AG09309 (cell line): ENCODE measurements at regions not wholly inside any gene's neighbourhood (a gene's known extent, or its start where the extent isn't known, plus 50 kb on each side); places are given as distances from the start of the nearest gene placed in this dataset.

ENCODE experiments used
- DNase-seq: peaks from one replicate; pipeline ENCODE4 v3.0.0-alpha.2; 2010; ENCODE audit warnings: low read depth
- H3K4me3 ChIP-seq: 2 replicates; pipeline ENCODE4 v1.5.1; 2011; ENCODE audit warnings: mild to moderate bottlenecking, low read depth, low read length, moderate library complexity; ENCODE audit not compliant: control insufficient read depth
- TF ChIP-seq, protein P1 (sequence below): IDR thresholded peaks from 2 replicates; pipeline ENCODE4 v1.5.1; 2011; ENCODE audit warnings: mild to moderate bottlenecking, low read depth, low read length, inconsistent platforms; ENCODE audit not compliant: insufficient read depth, control insufficient read depth; ENCODE audit errors: missing control alignments

DNA sequence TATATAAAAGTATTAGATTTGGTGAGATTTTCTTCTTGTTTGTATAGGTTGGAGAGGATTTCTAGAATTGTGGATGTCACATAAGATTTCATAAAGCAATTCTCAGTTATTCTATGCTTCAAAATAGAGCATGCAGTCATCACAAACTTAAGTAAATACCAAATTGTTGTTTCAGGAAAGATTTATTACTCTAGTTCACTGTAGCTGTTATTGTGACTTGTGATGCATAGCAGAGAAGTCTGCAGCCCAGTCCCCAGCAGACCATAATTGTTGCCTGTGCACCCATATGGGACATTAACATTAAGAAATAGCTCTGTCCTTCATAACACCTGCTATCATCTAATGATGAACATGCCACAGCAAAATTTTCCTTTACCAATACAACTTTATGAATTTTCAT, 228.0 kb upstream of the FAM83B start:
- H3K4me3 ChIP-seq = no peak overlapping the region
- TF ChIP-seq, protein P1, sequence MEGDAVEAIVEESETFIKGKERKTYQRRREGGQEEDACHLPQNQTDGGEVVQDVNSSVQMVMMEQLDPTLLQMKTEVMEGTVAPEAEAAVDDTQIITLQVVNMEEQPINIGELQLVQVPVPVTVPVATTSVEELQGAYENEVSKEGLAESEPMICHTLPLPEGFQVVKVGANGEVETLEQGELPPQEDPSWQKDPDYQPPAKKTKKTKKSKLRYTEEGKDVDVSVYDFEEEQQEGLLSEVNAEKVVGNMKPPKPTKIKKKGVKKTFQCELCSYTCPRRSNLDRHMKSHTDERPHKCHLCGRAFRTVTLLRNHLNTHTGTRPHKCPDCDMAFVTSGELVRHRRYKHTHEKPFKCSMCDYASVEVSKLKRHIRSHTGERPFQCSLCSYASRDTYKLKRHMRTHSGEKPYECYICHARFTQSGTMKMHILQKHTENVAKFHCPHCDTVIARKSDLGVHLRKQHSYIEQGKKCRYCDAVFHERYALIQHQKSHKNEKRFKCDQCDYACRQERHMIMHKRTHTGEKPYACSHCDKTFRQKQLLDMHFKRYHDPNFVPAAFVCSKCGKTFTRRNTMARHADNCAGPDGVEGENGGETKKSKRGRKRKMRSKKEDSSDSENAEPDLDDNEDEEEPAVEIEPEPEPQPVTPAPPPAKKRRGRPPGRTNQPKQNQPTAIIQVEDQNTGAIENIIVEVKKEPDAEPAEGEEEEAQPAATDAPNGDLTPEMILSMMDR = no peak
- no peak for DNase-seq

DNA sequence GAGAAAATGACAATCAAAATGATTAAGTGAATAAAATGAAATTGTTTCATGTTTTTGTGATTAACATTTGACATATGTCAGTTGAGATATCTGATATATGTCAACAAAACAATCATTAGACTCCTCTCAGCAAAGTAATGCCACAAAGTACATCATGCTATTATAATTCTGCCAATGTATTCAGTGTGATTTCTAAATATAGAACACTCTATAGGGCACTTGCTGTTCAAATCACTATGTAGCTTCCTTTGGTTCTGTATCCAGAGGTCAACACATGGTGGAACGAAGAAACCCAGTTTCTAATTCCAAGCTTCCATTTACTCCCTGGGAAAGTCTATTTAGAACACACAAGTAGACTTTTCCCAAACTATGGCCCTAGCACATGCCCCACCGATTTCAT, 227.5 kb upstream of the FAM83B start:
- DNase-seq = no peak
- TF ChIP-seq, protein P1 = no peak
- H3K4me3 ChIP-seq = no peak overlapping the region

DNA sequence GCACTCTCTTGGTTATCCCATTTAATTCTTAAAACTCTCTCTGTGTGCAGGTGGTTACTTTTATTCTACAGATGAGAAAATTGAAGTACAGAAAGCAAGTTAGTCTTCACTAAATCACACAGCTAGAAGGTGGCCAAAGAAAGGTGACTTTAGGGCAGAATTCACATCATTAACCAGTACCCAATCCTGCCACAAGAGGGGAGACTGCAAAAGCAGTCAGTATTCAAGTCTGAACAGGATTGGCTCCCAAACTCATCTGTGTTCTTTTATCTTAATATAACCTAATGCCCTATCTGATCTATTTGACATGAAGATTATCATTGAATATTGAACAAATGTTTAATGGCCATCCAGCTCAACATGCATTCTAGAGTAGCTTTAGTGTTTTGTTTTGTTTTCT, 225.3 kb upstream of the FAM83B start:
- H3K4me3 ChIP-seq = no peak overlapping the region
- DNase-seq = no peak
- TF ChIP-seq, protein P1 = peak; percentile 20

DNA sequence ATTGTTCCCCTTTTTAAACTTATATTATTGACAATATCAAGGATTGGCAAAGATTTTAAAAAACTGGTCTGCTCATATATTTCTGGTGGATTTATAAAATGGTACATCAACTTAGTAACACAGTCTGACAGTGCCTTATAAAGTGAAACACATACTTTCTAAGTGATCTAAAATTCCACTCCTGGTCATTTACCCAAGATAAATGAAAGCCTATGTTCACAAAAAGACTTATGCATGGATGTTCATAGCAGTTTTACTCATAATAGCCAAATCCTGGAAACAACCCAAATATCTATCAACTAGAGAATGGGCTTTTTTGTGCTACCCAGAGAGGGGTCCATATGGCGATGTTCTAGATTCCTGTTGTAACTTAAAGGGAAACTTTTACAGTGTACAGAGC, 222.4 kb upstream of the FAM83B start:
- no peak for DNase-seq

DNA sequence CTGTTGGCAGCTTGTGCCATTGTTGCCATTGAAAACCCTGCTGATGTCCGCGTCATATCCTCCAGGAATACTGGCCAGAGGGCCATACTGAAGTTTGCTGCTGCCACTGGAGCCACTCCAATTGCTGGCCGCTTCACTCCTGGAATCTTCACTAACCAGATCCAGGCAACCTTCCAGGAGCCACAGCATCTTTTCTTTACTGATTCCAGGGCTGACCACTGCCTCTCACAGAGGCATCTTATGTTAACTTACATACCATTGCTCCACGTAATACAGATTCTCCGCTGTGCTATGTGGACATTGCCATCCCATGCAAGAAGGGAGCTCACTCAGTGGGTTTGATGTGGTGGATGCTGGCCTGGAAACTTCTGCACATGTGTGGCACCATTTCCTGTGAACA, 221.8 kb upstream of the FAM83B start:
- TF ChIP-seq, protein P1 = no peak
- DNase-seq = peak; percentile 83
- no peak overlapping the region for H3K4me3 ChIP-seq

More for the DNA sequence above, 222.4 kb upstream of the FAM83B start:
- H3K4me3 ChIP-seq = no peak overlapping the region
- TF ChIP-seq, protein P1 = no peak

DNA sequence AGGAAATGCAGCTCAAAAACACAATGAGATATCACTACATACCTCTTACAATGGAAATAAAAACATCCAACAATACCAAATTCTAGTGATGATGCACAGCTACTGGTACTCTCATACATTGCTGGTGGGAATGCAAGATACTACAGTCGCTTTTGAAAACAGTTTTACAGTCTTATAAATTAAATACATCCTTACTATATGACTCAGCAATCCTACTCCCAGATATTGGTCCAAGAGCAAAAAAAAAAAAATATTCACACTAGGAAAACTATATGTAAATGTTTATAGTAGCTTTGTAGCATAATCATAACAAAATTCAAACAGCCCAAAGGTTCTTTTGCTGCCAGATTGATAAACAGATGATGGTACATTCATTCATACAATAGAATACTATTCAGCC, 217.4 kb upstream of the FAM83B start:
- TF ChIP-seq, protein P1 = no peak
- DNase-seq = no peak
- H3K4me3 ChIP-seq = no peak overlapping the region

DNA sequence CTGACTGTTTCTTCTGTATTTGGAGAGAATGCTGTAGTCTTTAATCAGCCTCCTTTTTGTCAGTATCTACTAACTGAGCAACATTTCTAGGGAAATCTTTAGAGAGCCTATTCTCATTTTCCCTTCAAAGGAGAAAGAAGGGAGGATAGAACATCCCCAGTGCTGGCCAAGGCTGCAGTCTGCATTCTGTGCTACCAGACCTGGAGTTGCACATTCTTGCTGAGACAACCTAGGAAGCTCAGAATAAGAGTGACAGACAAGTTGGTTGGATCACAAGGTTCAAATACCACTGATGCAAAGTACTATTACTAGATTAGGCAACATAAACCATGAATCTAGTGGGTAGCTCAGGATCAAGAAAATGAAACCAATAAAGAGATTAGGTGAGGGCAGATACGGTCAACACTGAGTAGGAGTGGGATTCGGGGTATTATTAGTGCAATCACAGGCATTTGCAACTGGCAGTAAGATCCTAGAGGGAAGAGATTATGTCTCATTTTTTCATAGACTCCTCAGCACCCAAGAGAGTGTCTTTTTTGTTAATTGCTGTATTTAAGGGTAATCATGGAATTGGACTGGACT, 213.5 kb upstream of the FAM83B start:
- no peak for DNase-seq
- TF ChIP-seq, protein P1 = no peak

More for the DNA sequence above, 213.5 kb upstream of the FAM83B start:
- H3K4me3 ChIP-seq = no peak overlapping the region
